LNCaP clone FGC (cell line): ENCODE measurements at regions not wholly inside any gene's neighbourhood (a gene's known extent, or its start where the extent isn't known, plus 50 kb on each side); places are given as distances from the start of the nearest gene placed in this dataset.
"Not testable (repeated sequence)": the region's sequence is repeated elsewhere in the genome, so short reads cannot be mapped to it uniquely, and the experiment has no call there.

Experiments used
- DNase-seq: peaks from one replicate; pipeline ENCODE4 v3.0.0-alpha.2; 2011; ENCODE audit warnings: low read depth
- H3K4me3 ChIP-seq: 2 replicates; pipeline ENCODE4 v1.5.1; 2011; ENCODE audit warnings: mild to moderate bottlenecking, low read depth, low read length, control low read depth

DNA sequence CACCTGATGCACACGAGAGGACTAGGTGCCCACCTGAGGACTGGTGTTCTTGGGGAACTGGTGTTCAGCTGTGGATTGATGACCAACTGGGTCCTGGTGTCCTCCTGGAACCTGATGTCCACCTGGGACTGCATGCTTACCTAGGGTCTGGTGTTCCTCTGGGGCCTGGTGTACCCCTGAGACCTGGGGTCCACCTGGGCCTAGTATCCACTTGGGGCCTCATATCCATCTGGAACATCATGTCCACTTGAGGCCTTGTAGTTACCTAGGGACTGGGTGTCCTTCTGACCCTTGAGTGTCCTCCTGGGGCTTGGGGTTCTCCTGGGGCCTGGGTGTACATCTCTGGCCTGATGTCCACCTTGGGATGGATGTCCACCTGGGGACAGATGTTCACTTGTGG, 197.2 kb downstream of the POTEM start:
- not testable (repeated sequence) for H3K4me3 ChIP-seq, DNase-seq

DNA sequence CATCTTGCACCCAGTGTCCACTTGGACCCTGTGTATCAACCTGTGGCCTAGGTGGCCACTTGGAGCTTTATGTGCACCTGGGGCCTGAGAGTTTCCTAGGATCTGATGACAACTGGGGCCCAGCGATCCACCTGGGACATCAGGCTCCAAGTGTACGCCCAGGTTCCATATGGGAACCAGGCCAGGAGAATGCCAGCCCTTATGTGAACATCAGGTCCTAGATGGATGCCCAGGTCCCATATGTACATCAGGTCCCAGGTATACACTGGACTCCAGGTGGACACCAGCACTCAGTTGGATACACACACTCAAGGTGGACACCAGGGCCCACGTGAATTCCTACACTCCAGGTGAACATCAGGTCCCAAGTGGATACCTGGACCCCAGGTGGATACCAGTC, 198.8 kb downstream of the POTEM start:
- H3K4me3 ChIP-seq, DNase-seq: not testable (repeated sequence)

DNA sequence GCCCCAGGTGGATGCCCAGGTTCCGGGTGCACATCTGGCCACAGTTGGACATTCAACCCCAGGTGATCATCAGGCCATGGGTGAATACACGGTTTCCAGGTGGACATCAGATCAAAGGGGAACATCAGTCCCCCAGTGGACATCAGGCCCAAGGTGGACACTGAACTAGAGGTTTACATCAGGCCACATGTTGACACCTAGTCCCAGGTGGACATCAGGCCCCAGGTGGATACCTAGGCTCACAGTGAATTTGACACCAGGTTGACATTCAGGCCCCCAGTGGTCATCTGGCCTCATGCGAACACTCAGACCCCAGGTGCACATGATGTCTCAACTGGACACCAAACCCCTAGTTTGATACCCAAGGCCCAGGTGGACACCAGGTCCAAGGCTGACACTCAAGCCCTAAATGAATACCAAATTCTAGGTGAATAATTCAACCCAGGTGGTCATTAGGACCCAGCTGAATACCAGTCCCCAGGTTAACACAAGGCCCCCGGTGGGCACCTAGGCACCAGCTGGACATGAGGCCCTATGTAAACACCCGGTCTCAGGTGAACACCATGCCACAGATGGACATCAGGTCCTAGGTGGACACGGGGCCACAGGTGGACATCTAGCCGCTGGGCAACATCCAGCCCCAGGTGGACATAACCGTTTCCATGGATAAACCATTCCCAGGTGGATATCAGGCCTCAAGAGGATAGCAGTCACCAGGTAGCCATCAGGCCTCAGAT, 200.4 kb downstream of the POTEM start:
- not testable (repeated sequence) for DNase-seq, H3K4me3 ChIP-seq

DNA sequence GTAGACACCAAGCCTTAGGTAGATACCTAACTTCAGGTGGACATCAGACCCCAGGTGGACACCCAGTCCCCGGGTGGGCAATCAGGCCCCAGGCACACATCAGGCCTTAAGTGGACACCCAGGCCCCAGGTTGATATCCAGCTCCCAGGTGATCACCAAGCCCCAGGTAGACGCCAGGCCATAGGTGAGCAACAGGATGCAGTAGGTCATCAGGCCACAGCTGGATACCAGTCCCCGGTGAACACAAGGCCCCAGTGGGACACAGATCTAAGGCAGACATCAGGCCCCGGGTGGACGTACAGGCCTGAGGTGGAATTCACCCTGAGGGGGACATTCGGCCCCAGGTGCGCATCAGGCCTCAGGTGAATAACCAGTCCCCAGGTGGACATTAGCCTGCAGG, 201.0 kb downstream of the POTEM start:
- DNase-seq = not testable (repeated sequence)

DNA sequence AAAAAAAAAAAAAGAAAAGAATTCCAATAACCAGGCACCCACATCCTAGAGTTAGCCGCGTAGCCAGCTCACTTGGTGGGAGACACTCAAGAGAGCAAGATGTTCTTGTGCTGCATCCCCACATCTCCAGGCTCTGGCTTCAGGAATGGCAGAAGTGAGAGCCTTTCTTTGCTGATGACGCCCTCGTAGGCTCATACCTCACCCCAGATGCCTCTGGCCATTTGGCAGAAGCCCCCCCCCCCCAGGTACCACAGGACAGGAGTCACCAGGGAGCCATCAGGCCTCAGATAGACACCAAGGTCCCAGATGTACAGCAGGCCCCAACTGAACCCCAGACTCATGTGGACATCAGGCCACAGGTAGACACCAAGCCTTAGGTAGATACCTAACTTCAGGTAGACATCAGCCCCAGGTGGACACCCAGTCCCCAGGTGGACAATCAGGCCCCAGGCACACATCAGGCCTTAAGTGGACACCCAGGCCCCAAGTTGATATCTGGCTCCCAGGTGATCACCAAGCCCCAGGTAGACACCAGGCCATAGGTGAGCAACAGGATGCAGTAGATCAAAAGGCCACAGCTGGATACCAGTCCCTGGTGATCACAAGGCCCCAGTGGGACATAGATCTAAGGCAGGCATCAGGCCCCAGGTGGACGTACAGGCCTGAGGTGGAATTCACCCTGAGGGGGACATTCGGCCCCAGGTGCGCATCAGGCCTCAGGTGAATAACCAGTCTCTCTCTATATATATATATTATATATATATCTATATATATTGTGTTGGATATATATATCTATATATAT, 202.5 kb downstream of the POTEM start:
- DNase-seq, H3K4me3 ChIP-seq: not testable (repeated sequence)

More for the DNA sequence above, 201.0 kb downstream of the POTEM start:
- H3K4me3 ChIP-seq = not testable (repeated sequence)

DNA sequence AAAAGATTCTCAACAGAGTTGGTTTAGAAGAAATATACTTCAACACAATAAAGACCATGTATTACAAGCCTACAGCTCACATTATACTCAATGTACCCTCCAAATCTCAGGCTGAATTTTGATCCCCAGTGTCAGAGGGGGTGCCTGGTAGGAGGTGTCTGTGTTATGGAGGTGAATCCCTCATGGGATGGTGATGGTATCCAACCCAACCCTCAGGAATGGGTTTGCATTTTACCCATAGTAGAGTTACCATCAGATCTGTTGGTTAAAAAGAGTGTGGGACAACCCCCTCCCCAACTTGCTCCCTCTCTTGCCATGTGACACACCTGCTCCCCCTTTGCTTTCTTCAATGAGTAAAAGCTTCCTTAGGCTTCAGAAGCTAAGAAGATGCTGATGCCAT, 205.5 kb downstream of the POTEM start:
- not testable (repeated sequence) for H3K4me3 ChIP-seq, DNase-seq

DNA sequence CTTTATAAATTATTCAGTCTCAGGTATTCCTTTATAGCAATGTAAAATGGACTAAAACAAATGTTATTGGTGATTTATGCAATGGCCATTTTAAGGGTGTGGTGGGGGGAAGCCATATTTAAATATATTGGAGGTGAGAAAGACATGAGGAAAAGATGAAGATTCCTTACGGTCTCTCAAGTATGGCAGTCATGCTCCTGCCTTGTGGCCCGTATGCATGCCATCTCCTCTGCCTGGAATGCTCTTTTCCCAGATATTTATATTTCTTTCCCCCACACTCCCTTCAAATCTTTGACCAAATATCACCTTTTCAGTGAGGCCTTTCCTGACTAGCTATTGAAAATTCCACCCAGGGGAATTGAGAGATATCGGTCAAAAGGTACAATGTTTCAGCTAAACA, 206.0 kb downstream of the POTEM start:
- DNase-seq, H3K4me3 ChIP-seq: not testable (repeated sequence)

DNA sequence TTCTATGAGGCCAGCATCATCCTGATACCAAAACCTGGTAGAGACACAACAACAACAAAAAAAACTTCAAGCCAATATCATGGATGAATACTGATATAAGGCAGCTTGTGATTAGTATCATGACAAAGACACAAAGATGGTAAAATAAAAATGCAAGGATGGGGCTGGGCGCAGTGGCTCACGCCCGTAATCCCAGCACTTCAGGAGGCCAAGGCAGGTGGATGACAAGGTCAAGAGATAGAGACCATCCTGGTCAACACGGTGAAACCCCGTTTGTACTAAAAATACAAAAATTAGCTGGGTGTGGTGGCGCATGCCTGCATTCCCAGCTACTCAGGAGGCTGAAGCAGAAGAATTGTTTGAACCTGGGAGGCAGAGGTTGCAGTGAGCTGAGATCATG, 210.2 kb downstream of the POTEM start:
- H3K4me3 ChIP-seq, DNase-seq: not testable (repeated sequence)

DNA sequence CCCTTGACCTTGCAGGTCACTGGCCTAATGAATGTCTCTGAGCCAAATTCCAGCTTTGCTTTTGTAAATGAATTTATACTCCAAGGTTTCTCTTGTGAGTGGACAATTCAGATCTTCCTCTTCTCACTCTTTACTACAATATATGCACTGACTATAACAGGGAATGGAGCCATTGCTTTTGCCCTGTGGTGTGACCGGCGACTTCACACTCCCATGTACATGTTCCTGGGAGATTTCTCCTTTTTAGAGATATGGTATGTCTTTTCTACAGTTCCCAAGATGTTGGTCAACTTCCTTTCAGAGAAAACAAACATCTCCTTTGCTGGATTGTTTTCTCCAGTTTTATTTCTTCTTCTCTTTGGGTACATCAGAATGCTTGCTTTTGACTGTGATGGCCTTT, 213.1 kb downstream of the POTEM start:
- not testable (repeated sequence) for DNase-seq, H3K4me3 ChIP-seq

DNA sequence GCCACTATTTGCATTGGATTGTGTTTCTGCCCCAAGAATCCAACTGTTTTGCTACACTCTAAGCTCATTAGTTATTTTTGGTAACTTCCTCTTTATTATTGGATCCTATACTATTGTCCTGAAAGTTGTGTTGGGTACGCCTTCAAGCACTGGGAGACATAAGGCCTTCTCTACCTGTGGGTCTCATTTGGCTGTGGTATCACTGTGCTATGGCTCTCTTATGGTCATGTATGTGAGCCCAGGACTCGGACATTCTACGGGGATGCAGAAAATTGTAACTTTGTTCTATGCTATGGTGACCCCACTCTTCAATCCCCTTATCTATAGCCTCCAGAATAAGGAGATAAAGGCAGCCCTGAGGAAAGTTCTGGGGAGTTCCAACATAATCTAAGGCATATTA, 213.6 kb downstream of the POTEM start:
- DNase-seq, H3K4me3 ChIP-seq: not testable (repeated sequence)

DNA sequence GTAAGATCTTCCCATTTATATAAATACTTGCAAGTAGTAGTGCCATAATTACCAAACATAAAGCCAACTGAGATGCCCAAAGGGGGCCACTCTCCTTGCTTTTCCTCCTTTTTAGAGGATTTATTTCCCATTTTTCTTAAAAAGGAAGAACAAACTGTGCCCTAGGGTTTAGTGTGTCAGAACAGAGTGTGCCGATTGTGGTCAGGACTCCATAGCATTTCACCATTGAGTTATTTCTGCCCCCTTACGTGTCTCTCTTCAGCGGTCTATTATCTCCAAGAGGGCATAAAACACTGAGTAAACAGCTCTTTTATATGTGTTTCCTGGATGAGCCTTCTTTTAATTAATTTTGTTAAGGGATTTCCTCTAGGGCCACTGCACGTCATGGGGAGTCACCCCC, 227.9 kb downstream of the POTEM start:
- DNase-seq, H3K4me3 ChIP-seq: not testable (repeated sequence)

DNA sequence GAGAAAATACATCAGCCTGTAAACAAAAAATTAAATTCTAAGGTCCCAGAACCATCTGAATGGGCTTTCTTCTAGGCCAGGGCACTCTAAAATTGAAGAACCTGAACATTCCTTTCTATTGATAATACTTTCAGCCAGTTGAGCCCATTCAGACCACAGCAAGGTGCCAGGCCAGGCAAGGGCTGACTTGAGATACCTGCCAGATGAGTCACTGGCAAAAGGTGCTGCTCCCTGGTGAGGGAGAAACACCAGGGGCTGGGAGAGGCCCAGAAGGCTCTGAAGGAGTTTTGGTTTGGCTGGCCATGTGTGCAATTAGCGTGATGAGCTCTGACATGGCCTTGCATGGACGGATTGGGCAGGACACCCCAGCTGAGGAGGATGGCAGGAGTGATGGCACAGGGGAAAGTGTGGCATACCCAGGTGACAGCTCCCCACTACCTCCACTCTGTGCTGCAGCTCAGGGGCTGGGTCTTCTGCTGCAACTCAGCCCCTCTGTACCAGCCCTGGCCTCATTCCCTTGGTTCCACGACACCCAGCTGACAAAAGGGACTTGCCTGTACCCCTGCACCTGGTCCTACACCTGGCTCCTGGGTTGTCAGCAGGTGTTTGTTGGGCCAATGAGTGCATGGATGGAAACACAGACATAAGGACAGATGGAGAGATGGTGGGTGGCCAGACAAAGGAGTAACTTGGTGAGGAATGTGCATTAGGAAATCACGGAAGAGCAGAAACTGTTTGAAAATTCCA, 230.4 kb downstream of the POTEM start:
- DNase-seq, H3K4me3 ChIP-seq: not testable (repeated sequence)

DNA sequence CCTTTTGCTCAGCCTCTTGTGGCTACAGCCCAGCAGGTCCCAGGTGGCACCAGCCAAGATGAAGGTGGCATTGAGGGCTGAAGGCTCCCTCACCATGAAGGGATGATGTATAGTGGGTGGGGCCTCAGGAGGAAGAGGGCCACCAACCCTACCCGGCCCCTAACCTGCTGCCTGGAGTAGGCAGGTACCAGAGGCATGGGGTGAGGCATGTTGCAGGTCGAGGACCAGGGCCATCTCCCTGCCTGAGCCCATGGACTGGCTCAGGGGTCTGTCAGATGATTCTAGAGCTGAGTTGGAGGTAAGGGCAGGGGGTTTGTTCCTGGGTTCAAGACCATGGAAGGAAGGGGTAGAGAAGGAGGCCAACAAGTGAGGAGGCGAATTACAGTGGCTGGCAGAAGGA, 231.1 kb downstream of the POTEM start:
- not testable (repeated sequence) for H3K4me3 ChIP-seq, DNase-seq

DNA sequence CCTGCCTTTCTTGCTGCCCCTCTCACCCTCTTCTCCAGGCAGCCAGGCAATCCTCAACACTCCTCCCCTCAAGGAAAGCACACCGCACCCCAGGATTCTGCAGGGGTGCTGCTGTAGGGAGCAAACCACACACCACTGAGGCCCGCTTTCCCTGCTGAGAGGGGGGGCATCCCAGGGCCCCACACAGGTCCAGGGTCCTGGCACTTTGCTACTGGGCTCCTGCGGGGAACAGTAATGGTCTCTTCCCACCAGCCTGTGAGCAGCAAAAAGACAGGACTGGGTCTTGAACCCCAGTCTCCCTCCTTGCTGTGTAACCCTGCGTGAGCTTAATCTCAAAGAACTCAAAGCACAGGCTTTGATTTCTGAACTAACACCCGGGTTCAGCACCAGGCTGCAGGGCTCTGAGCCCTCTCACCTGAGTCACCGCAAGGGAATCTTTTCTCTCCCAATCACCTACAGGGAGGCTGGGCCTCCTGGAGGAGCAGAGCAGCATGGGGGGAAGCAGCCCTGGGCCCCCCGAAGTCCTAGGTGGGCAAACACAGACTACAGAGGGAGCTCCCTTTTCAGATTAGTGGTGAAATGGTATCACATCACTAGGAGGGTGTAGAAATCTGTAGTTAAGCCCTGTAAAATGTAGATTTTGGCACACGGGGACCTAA, 232.6 kb downstream of the POTEG start:
- H3K4me3 ChIP-seq, DNase-seq: not testable (repeated sequence)

DNA sequence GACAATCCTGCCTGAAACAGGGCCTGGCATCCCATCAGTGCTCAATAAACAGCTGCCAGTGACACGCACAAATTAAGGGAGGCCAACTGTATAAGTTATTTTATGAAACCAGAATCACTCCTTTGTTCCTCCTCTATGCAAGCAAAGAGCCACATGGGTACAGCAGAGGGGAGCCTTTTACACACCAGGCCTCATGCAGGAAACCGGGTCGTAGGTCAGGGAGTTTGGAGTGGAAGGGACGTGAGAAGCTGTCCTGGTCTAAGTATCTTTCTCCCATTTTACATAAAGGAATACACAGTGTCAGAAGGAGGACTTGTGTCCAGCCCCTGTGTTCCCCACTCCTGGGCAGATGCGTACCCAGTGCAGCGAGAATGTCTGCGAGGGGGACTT, 232.1 kb downstream of the POTEG start:
- H3K4me3 ChIP-seq, DNase-seq: not testable (repeated sequence)

DNA sequence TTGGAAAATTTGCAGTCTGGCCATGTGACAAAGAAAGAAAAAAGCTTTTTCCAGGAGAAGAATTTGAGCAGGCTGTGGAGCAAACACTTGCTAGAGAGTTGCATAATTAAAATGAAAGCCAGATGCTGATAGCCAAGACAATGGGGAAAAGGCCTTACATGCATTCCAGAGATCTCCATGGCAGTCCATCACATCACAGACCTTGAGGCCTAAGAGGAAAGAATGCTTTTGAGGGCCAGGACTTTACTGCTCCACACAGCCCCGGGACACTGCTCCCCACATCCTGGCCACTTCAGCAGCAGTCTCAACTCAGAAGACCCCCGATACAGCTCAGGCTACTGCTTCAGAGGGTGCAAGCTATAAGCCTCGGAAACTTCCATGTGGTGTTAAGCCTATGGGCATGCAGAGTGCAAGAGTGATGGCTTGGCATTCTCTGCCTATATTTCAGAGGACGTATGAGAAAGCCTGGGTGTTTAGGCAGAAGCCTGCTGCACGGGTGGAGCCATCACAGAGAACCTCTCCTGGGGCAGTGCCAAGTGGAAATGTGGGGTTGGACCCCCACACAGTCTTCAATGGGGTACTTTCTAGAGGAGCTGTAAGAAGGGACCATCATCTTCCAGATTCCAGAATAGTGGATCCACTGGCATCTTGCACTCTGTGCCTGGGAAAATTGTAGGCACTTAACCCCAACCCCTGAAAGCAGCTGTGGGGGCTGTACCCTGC, 230.7 kb downstream of the POTEG start:
- not testable (repeated sequence) for H3K4me3 ChIP-seq

DNA sequence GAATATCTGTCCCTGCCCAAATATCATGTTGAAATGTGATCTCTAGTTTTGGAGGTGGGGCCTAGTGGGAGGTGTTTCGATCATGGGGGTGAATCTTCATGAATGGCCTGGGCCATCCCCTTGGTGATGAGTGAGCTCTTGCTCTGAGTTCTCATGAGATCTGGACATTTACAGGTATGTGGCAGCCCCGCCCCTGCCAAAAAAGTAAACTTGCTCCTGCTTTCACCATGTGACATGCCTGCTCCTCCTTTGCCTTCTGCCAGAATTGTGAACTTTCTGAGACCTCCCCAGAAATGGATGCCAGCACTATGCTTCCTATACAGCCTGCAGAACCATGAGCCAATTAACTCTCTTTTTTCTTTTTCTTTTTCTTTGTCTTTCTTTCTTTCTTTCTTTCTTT, 229.3 kb downstream of the POTEG start:
- DNase-seq, H3K4me3 ChIP-seq: not testable (repeated sequence)

More for the DNA sequence above, 230.7 kb downstream of the POTEG start:
- DNase-seq = not testable (repeated sequence)

DNA sequence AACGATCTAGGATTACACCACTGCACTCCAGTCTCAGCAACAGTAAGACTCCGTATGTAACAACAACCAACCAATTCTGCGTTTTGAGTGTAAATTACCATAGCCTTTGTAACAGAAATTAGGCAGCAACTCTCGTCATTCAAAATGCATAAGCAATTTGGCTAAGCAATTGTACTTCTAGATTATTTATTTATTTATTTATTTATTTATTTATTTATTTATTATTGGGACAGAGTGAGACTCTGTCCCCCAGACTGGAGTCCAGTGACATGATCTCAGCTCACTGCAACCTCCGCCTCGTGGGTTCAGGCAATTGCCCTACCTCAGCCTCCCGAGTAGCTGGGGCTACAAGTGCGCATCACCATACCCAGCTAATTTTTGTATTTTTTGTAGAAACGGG, 217.7 kb downstream of the POTEG start:
- not testable (repeated sequence) for DNase-seq, H3K4me3 ChIP-seq

DNA sequence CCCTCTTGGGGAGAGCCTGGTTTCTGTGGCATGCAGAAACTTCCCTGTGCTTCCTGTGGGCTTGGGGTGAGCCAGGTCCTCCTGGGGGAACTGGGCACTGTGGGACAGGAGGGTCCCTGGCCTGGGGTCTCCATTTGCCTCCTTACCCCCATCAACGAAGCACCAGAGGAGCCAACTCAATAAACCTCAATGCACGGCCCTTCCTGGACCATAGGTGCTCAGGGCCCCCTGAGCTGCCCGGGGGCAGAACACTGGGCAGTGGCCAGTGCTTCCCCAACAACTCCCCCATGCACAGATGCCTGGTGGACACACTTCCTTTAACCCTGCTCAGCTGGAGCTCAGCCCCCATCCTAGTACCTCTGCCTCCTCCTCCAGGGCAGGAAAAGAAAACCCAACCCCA, 214.7 kb downstream of the POTEG start:
- not testable (repeated sequence) for H3K4me3 ChIP-seq, DNase-seq
